AG09319 (cell line): ENCODE measurements at regions not wholly inside any gene's neighbourhood (a gene's known extent, or its start where the extent isn't known, plus 50 kb on each side); places are given as distances from the start of the nearest gene placed in this dataset.

ENCODE experiments used
- DNase-seq: peaks from one replicate; pipeline ENCODE4 v3.0.0-alpha.2; 2010; ENCODE audit warnings: low read depth; ENCODE audit errors: extremely low read depth
- CTCF ChIP-seq: IDR thresholded peaks from 2 replicates; pipeline ENCODE4 v1.5.1; 2011; ENCODE audit warnings: low read depth, mild to moderate bottlenecking, inconsistent platforms, low read length, moderate library complexity

- no peak for DNase-seq
- no peak for TF ChIP-seq CTCF
These were observed 563.5 kb downstream of the PDCD6IP start for GRCh38 chr3:34361921-34362320.

GRCh38 chr3:34362910-34363309 is 564.5 kb downstream of the PDCD6IP start:
- no peak for TF ChIP-seq CTCF
- DNase-seq: no peak

- DNase-seq: no peak
- TF ChIP-seq CTCF: no peak
These were observed 565.5 kb downstream of the PDCD6IP start for GRCh38 chr3:34363881-34364280.

GRCh38 chr3:34364335-34364734 is 565.9 kb downstream of the PDCD6IP start:
- no peak for DNase-seq
- no peak for TF ChIP-seq CTCF

GRCh38 chr3:34365231-34365630 is 566.8 kb downstream of the PDCD6IP start:
- no peak for TF ChIP-seq CTCF
- no peak for DNase-seq

- no peak for DNase-seq
- TF ChIP-seq CTCF: no peak
These were observed 567.3 kb downstream of the PDCD6IP start for GRCh38 chr3:34365771-34366170.

- TF ChIP-seq CTCF: no peak
- no peak for DNase-seq
These were observed 569.1 kb downstream of the PDCD6IP start for GRCh38 chr3:34367521-34367920.

GRCh38 chr3:34374521-34374920 is 576.1 kb downstream of the PDCD6IP start:
- no peak for TF ChIP-seq CTCF
- DNase-seq: no peak
